HEK293 (cell line): ENCODE measurements at regions not wholly inside any gene's neighbourhood (a gene's known extent, or its start where the extent isn't known, plus 50 kb on each side); places are given as distances from the start of the nearest gene placed in this dataset.

Experiments used
- CTCF ChIA-PET: fragments of 350-600 bp; formaldehyde crosslinking; extraction: SDS; loops from one replicate; lab custom pipeline; 2021; ENCODE audit warnings: antibody characterized with exemption; lab: Yijun Ruan, JAX
- POLR2A ChIA-PET: fragments of 300-600 bp; formaldehyde crosslinking; extraction: SDS; loops from one replicate; lab custom pipeline; 2020; ENCODE audit warnings: antibody characterized with exemption, inconsistent platforms; lab: Yijun Ruan, JAX
- H3K27ac ChIP-seq: fragments of 200-500 bp; sonication (Bioruptor generic); 2 replicates; pipeline ENCODE4 v1.5.1; 2014; ENCODE audit warnings: low read depth, low read length, control low read depth, inconsistent platforms; ENCODE audit errors: extremely low read depth
- H3K36me3 ChIP-seq, 2 experiments: fragments of 200-500 bp in 1 of 2; sonication (Bioruptor generic) in 1 of 2; 1 replicate in 1 of 2; 2 replicates in 1 of 2; pipeline ENCODE4 v1.5.1; 2014 to 2017; ENCODE audit warnings: inconsistent platforms in 2 of 2, low read length in 2 of 2; ENCODE audit not compliant: control insufficient read depth in 2 of 2, insufficient read depth in 1 of 2
- H3K4me1 ChIP-seq: fragments of 200-500 bp; sonication (Bioruptor generic); 2 replicates; pipeline ENCODE4 v1.5.1; 2014; ENCODE audit warnings: mild to moderate bottlenecking, low read length, inconsistent platforms; ENCODE audit not compliant: control insufficient read depth, insufficient read depth
- H3K4me3 ChIP-seq: 2 replicates; pipeline ENCODE4 v1.5.1; 2011; ENCODE audit warnings: low read depth, mild to moderate bottlenecking, control low read depth, low read length, moderate library complexity
- H3K9me3 ChIP-seq: fragments of 200-500 bp; sonication (Bioruptor generic); 2 replicates; pipeline ENCODE4 v1.5.1; 2014; ENCODE audit warnings: low read depth, low read length, inconsistent platforms; ENCODE audit not compliant: control insufficient read depth, insufficient read depth
- EGR2 ChIP-seq: fragments of 450-650 bp; formaldehyde crosslinking; IDR thresholded peaks from 2 replicates; pipeline ENCODE4 v1.5.1; 2016; ENCODE audit warnings: low read depth, missing biosample characterization, missing genetic modification characterization
- GLIS1 ChIP-seq: fragments of 450-650 bp; formaldehyde crosslinking; IDR thresholded peaks from 2 replicates; pipeline ENCODE4 v1.5.1; 2016; ENCODE audit warnings: missing biosample characterization, missing genetic modification characterization
- HOXD13 ChIP-seq: sonication (generic); formaldehyde crosslinking; IDR thresholded peaks from 2 replicates; pipeline ENCODE4 v1.8.0; 2022; ENCODE audit warnings: missing genetic modification reagents, borderline replicate concordance
- PRDM4 ChIP-seq: fragments of 450-650 bp; formaldehyde crosslinking; IDR thresholded peaks from 2 replicates; pipeline ENCODE4 v1.5.1; 2017; ENCODE audit warnings: missing biosample characterization, missing genetic modification characterization
- REST ChIP-seq: fragments of 450-650 bp; formaldehyde crosslinking; IDR thresholded peaks from 2 replicates; pipeline ENCODE4 v1.5.1; 2016; ENCODE audit warnings: missing biosample characterization, missing genetic modification characterization
- SP3 ChIP-seq: fragments of 450-650 bp; formaldehyde crosslinking; IDR thresholded peaks from 2 replicates; pipeline ENCODE4 v1.5.1; 2016; ENCODE audit warnings: missing biosample characterization, missing genetic modification characterization
- YY2 ChIP-seq: fragments of 450-650 bp; formaldehyde crosslinking; IDR thresholded peaks from 2 replicates; pipeline ENCODE4 v1.5.1; 2016; ENCODE audit warnings: missing biosample characterization, missing genetic modification characterization
- ZBTB20 ChIP-seq: fragments of 450-650 bp; formaldehyde crosslinking; IDR thresholded peaks from 2 replicates; pipeline ENCODE4 v1.5.1; 2016; ENCODE audit warnings: missing biosample characterization, missing genetic modification characterization
- ZFHX2 ChIP-seq: fragments of 450-650 bp; formaldehyde crosslinking; conservative IDR thresholded peaks from 2 replicates; pipeline ENCODE4 v1.5.1; 2016; ENCODE audit warnings: missing biosample characterization, missing genetic modification characterization
- ZNF157 ChIP-seq: fragments of 450-650 bp; formaldehyde crosslinking; IDR thresholded peaks from 2 replicates; pipeline ENCODE4 v1.5.1; 2016; ENCODE audit warnings: missing biosample characterization, missing genetic modification characterization
- ZNF2 ChIP-seq: fragments of 450-650 bp; formaldehyde crosslinking; IDR thresholded peaks from 2 replicates; pipeline ENCODE4 v1.5.1; 2016; ENCODE audit warnings: missing biosample characterization, missing genetic modification characterization
- ZNF221 ChIP-seq: fragments of 450-650 bp; formaldehyde crosslinking; IDR thresholded peaks from 2 replicates; pipeline ENCODE4 v1.5.1; 2017; ENCODE audit warnings: missing biosample characterization, missing genetic modification characterization, borderline replicate concordance
- ZNF223 ChIP-seq: fragments of 450-650 bp; formaldehyde crosslinking; IDR thresholded peaks from 2 replicates; pipeline ENCODE4 v1.5.1; 2016; ENCODE audit warnings: missing biosample characterization, missing genetic modification characterization
- ZNF292 ChIP-seq: fragments of 450-650 bp; formaldehyde crosslinking; IDR thresholded peaks from 2 replicates; pipeline ENCODE4 v1.5.1; 2016; ENCODE audit warnings: low read depth, missing biosample characterization, missing genetic modification characterization, borderline replicate concordance
- ZNF350 ChIP-seq: fragments of 450-650 bp; formaldehyde crosslinking; IDR thresholded peaks from 2 replicates; pipeline ENCODE4 v1.5.0; 2017; ENCODE audit warnings: missing biosample characterization, mild to moderate bottlenecking, missing genetic modification characterization
- ZNF501 ChIP-seq: fragments of 450-650 bp; formaldehyde crosslinking; IDR thresholded peaks from 2 replicates; pipeline ENCODE4 v1.5.1; 2016; ENCODE audit warnings: missing biosample characterization, missing genetic modification characterization
- ZNF530 ChIP-seq: fragments of 450-650 bp; formaldehyde crosslinking; IDR thresholded peaks from 2 replicates; pipeline ENCODE4 v1.5.1; 2016; ENCODE audit warnings: low read depth, missing biosample characterization, missing genetic modification characterization
- ZNF544 ChIP-seq: fragments of 450-650 bp; formaldehyde crosslinking; IDR thresholded peaks from 2 replicates; pipeline ENCODE4 v1.5.0; 2017; ENCODE audit warnings: missing biosample characterization, missing genetic modification characterization
- ZNF626 ChIP-seq: fragments of 450-650 bp; sonication (Bioruptor Pico); formaldehyde crosslinking; IDR thresholded peaks from 2 replicates; pipeline ENCODE4 v1.5.1; 2018; ENCODE audit warnings: missing biosample characterization, missing genetic modification characterization, inconsistent platforms
- ZNF660 ChIP-seq: fragments of 450-650 bp; IDR thresholded peaks from 2 replicates; pipeline ENCODE4 v1.5.1; 2018; ENCODE audit warnings: missing biosample characterization, mild to moderate bottlenecking, missing genetic modification characterization
- ZNF707 ChIP-seq: fragments of 450-650 bp; formaldehyde crosslinking; IDR thresholded peaks from 2 replicates; pipeline ENCODE4 v1.5.1; 2016; ENCODE audit warnings: missing biosample characterization, missing genetic modification characterization
- ZNF792 ChIP-seq: fragments of 450-650 bp; formaldehyde crosslinking; IDR thresholded peaks from 2 replicates; pipeline ENCODE4 v1.5.1; 2016; ENCODE audit warnings: missing biosample characterization, missing genetic modification characterization

- no peak for TF ChIP-seq SP3
- no peak for TF ChIP-seq YY2 (tag by site-specific recombination)
- TF ChIP-seq GLIS1 (tag by site-specific recombination) = no peak
- no peak for TF ChIP-seq ZNF626 (tag by site-specific recombination)
- no peak for TF ChIP-seq ZNF2 (tag by site-specific recombination)
- TF ChIP-seq ZNF544 (tag by site-specific recombination) = no peak
- no peak for TF ChIP-seq ZNF223 (tag by site-specific recombination)
- TF ChIP-seq REST (tag by site-specific recombination) = no peak
- TF ChIP-seq ZNF707 (tag by site-specific recombination) = no peak
- no peak for TF ChIP-seq ZNF221 (tag by site-specific recombination)
- TF ChIP-seq ZFHX2 (tag by site-specific recombination) = no peak
- TF ChIP-seq ZNF157 (tag by site-specific recombination) = no peak
- TF ChIP-seq ZNF530 = no peak
- no peak for TF ChIP-seq EGR2 (tag by site-specific recombination)
- TF ChIP-seq HOXD13 (CRISPR knock-in tag) = no peak
- no peak for TF ChIP-seq ZNF660 (tag by site-specific recombination)
- TF ChIP-seq, all 188 proteins: peak for 0
- POLR2A ChIA-PET = no interaction called here
- Histone ChIP-seq H3K4me3 (no peak overlapping the region), H3K9me3 (no peaks in the 10 kb centered on the region), H3K27ac (no peak overlapping the region), H3K4me1 (no peaks in the 10 kb centered on the region), H3K36me3 (no peaks in the 10 kb centered on the region)
- CTCF ChIA-PET = no interaction called here
Observed at GRCh38 chr13:110773480-110773879, 60.0 kb downstream of the ING1 start.

DNA sequence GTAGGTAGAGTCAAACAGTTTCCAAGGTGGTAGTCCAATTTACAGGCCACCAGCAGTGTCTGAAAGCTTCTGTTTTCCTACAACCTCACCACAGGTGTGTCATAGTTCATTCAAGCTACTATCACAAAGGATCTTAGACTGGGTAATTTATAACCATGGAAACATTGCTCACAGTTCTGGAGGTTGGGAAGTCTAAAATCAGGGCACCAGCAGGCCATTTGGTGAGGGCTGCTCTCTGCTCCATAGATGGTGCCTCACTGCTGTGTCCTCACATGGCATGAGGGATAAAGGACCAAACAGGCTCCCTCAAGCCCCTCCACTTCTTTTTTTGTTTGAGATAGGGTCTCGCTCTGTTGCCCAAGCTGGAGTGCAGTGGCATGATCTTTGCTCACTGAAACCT lies 60.6 kb downstream of the ING1 start:
- CTCF ChIA-PET = no interaction called here

More for the DNA sequence above, 60.6 kb downstream of the ING1 start:
- Histone ChIP-seq H3K27ac (no peak overlapping the region), H3K36me3 (no peaks in the 10 kb centered on the region), H3K4me3 (no peak overlapping the region)
- TF ChIP-seq ZNF350 (tag by site-specific recombination) (no peak), ZNF501 (tag by site-specific recombination) (no peak), PRDM4 (tag by site-specific recombination) (no peak), ZNF292 (tag by site-specific recombination) (no peak), ZBTB20 (tag by site-specific recombination) (no peak), ZNF792 (tag by site-specific recombination) (no peak)
- TF ChIP-seq, all 188 proteins: peak for 0
- Histone ChIP-seq H3K9me3 (no peaks in the 10 kb centered on the region), H3K4me1 (no peaks in the 10 kb centered on the region)
- POLR2A ChIA-PET = no interaction called here
